ENCODE measurements at regions not wholly inside any gene's neighbourhood (a gene's known extent, or its start where the extent isn't known, plus 50 kb on each side); places are given as distances from the start of the nearest gene placed in this dataset.

GRCh38 chr19:28560786-28561185 is 652.2 kb downstream of the UQCRFS1 start:
- H3K4me3 ChIP-seq (ENCODE audit: low read depth, low read length, poor library complexity, severe bottlenecking) = no peak overlapping the region
- no TSS peak for BruUV-seq (replicated peaks)
- peaks cover 26% of the 10 kb centered on the region for H3K9me3 ChIP-seq (ENCODE audit: low read depth, low read length, poor library complexity, severe bottlenecking)
- H3K27ac ChIP-seq (ENCODE audit: low read depth, low read length, poor library complexity, severe bottlenecking) = no peak overlapping the region
- intact Hi-C loops (cut with micrococcal nuclease; ENCODE audit: unreplicated experiment) = no loop called here
- no peaks in the 10 kb centered on the region for H3K36me3 ChIP-seq (ENCODE audit: insufficient read depth, low read length, poor library complexity, severe bottlenecking)
- TF ChIP-seq EZH2 (IDR thresholded peaks at IDR 0.05; ENCODE audit: borderline replicate concordance, low read depth, low read length, poor library complexity, severe bottlenecking) (no peak), CTCF (conservative IDR thresholded peaks at IDR 0.05; ENCODE audit: low read depth, low read length) (no peak)
- no peaks in the 10 kb centered on the region for H3K4me1 ChIP-seq (ENCODE audit: insufficient read depth, low read length, poor library complexity, severe bottlenecking)
- POLR2A ChIA-PET (ENCODE audit: low non-redundant PET) = no interaction called here
- DNase-seq (ENCODE audit: low spot score) = no peak
- CTCF ChIA-PET = no interaction called here
- no peaks in the 10 kb centered on the region for H3K27me3 ChIP-seq (replicated peaks; ENCODE audit: insufficient read depth, low read depth, low read length, poor library complexity)

GRCh38 chr19:28558783-28559182 is 654.2 kb downstream of the UQCRFS1 start:
- POLR2A ChIA-PET (ENCODE audit: low non-redundant PET) = no interaction called here
- CTCF ChIA-PET = no interaction called here
- H3K4me1 ChIP-seq (ENCODE audit: insufficient read depth, low read length, poor library complexity, severe bottlenecking) = no peaks in the 10 kb centered on the region
- H3K27me3 ChIP-seq (replicated peaks; ENCODE audit: insufficient read depth, low read depth, low read length, poor library complexity) = no peaks in the 10 kb centered on the region
- no TSS peak for BruUV-seq (replicated peaks)
- DNase-seq (ENCODE audit: low spot score) = no peak
- peaks cover 13% of the 10 kb centered on the region for H3K9me3 ChIP-seq (ENCODE audit: low read depth, low read length, poor library complexity, severe bottlenecking)
- TF ChIP-seq CTCF (conservative IDR thresholded peaks at IDR 0.05; ENCODE audit: low read depth, low read length) = no peak
- no peak for TF ChIP-seq EZH2 (IDR thresholded peaks at IDR 0.05; ENCODE audit: borderline replicate concordance, low read depth, low read length, poor library complexity, severe bottlenecking)
- intact Hi-C loops (cut with micrococcal nuclease; ENCODE audit: unreplicated experiment) = no loop called here
- no peak overlapping the region for H3K27ac ChIP-seq (ENCODE audit: low read depth, low read length, poor library complexity, severe bottlenecking)
- H3K36me3 ChIP-seq (ENCODE audit: insufficient read depth, low read length, poor library complexity, severe bottlenecking) = no peaks in the 10 kb centered on the region
- H3K4me3 ChIP-seq (ENCODE audit: low read depth, low read length, poor library complexity, severe bottlenecking) = no peak overlapping the region

GRCh38 chr19:28556371-28556770 is 656.6 kb downstream of the UQCRFS1 start:
- intact Hi-C loops (cut with micrococcal nuclease; ENCODE audit: unreplicated experiment) = no loop called here
- TF ChIP-seq EZH2 (IDR thresholded peaks at IDR 0.05; ENCODE audit: borderline replicate concordance, low read depth, low read length, poor library complexity, severe bottlenecking) (no peak), CTCF (conservative IDR thresholded peaks at IDR 0.05; ENCODE audit: low read depth, low read length) (no peak)
- H3K4me3 ChIP-seq (ENCODE audit: low read depth, low read length, poor library complexity, severe bottlenecking) = no peak overlapping the region
- ChIA-PET CTCF (no interaction called here), POLR2A (ENCODE audit: low non-redundant PET) (no interaction called here)
- DNase-seq (ENCODE audit: low spot score) = no peak
- no TSS peak for BruUV-seq (replicated peaks)
- H3K27ac ChIP-seq (ENCODE audit: low read depth, low read length, poor library complexity, severe bottlenecking) = no peak overlapping the region
- no peaks in the 10 kb centered on the region for H3K27me3 ChIP-seq (replicated peaks; ENCODE audit: insufficient read depth, low read depth, low read length, poor library complexity)
- peaks cover 10% of the 10 kb centered on the region for H3K9me3 ChIP-seq (ENCODE audit: low read depth, low read length, poor library complexity, severe bottlenecking)
- H3K36me3 ChIP-seq (ENCODE audit: insufficient read depth, low read length, poor library complexity, severe bottlenecking) = no peaks in the 10 kb centered on the region
- no peaks in the 10 kb centered on the region for H3K4me1 ChIP-seq (ENCODE audit: insufficient read depth, low read length, poor library complexity, severe bottlenecking)
